ENCODE measurements at regions not wholly inside any gene's neighbourhood (a gene's known extent, or its start where the extent isn't known, plus 50 kb on each side); places are given as distances from the start of the nearest gene placed in this dataset.

DNA sequence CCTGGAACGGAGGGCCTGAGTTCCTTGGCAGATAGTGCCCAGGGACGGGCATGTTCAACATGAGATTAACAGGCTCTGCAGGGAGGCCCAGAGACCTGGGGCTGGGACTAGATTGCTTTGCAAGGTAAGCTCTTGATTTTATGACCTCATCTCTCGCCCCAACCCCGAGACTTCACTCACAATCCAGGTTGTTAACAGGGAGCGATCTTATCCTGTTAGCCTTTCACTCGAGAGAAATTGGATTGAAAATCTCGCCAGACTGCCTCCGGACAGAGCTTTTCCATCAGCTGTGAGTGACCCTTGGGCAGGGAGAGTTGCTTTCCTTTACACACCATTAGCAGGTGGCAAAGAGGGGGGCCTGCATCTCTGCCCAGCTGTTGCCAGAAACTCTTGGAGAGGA, 521.7 kb upstream of the EEF2KMT start:
- H3K36me3 ChIP-seq: no peaks in the 10 kb centered on the region
- no peaks in the 10 kb centered on the region for H3K9me3 ChIP-seq
- no peaks in the 10 kb centered on the region for H3K27me3 ChIP-seq
- no peak overlapping the region for H3K4me3 ChIP-seq
- TF ChIP-seq, protein P1, sequence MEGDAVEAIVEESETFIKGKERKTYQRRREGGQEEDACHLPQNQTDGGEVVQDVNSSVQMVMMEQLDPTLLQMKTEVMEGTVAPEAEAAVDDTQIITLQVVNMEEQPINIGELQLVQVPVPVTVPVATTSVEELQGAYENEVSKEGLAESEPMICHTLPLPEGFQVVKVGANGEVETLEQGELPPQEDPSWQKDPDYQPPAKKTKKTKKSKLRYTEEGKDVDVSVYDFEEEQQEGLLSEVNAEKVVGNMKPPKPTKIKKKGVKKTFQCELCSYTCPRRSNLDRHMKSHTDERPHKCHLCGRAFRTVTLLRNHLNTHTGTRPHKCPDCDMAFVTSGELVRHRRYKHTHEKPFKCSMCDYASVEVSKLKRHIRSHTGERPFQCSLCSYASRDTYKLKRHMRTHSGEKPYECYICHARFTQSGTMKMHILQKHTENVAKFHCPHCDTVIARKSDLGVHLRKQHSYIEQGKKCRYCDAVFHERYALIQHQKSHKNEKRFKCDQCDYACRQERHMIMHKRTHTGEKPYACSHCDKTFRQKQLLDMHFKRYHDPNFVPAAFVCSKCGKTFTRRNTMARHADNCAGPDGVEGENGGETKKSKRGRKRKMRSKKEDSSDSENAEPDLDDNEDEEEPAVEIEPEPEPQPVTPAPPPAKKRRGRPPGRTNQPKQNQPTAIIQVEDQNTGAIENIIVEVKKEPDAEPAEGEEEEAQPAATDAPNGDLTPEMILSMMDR (IDR thresholded peaks at IDR 0.05): no peak
- no peaks in the 10 kb centered on the region for H3K4me1 ChIP-seq
- H3K27ac ChIP-seq: no peak overlapping the region
- no peak for DNase-seq (ENCODE audit: low spot score)

- Histone ChIP-seq H3K4me1 (no peaks in the 10 kb centered on the region), H3K27me3 (no peaks in the 10 kb centered on the region), H3K4me3 (no peak overlapping the region), H3K9me3 (no peaks in the 10 kb centered on the region), H3K36me3 (no peaks in the 10 kb centered on the region), H3K27ac (no peak overlapping the region)
- no peak for DNase-seq (ENCODE audit: low spot score)
- TF ChIP-seq, protein P1 (IDR thresholded peaks at IDR 0.05): no peak
These were observed 519.2 kb upstream of the EEF2KMT start for GRCh38 chr16:5616841-5617240.

GRCh38 chr16:5615868-5616642, 518.5 kb upstream of the EEF2KMT start:
- no peaks in the 10 kb centered on the region for H3K9me3 ChIP-seq
- TF ChIP-seq, protein P1 (IDR thresholded peaks at IDR 0.05): peak in 1 of 2 donors; percentile 72
- H3K4me1 ChIP-seq: no peaks in the 10 kb centered on the region
- no peak overlapping the region for H3K27ac ChIP-seq
- no peaks in the 10 kb centered on the region for H3K27me3 ChIP-seq
- no peaks in the 10 kb centered on the region for H3K36me3 ChIP-seq
- no peak overlapping the region for H3K4me3 ChIP-seq
- DNase-seq (ENCODE audit: low spot score): peak; percentile 60

- no peak overlapping the region for H3K27ac ChIP-seq
- H3K4me1 ChIP-seq: no peaks in the 10 kb centered on the region
- H3K27me3 ChIP-seq: no peaks in the 10 kb centered on the region
- no peak overlapping the region for H3K4me3 ChIP-seq
- H3K9me3 ChIP-seq: no peaks in the 10 kb centered on the region
- no peak for DNase-seq (ENCODE audit: low spot score)
- TF ChIP-seq, protein P1 (IDR thresholded peaks at IDR 0.05): no peak
- H3K36me3 ChIP-seq: no peaks in the 10 kb centered on the region
These were observed 509.6 kb upstream of the EEF2KMT start for GRCh38 chr16:5607169-5607568.

- Histone ChIP-seq H3K27ac (no peak overlapping the region), H3K36me3 (no peaks in the 10 kb centered on the region), H3K4me1 (no peaks in the 10 kb centered on the region), H3K27me3 (no peaks in the 10 kb centered on the region), H3K4me3 (no peak overlapping the region), H3K9me3 (no peaks in the 10 kb centered on the region)
- DNase-seq (ENCODE audit: low spot score): no peak
- TF ChIP-seq, protein P1 (IDR thresholded peaks at IDR 0.05): no peak
These were observed 507.8 kb upstream of the EEF2KMT start for GRCh38 chr16:5605404-5605803.

DNA sequence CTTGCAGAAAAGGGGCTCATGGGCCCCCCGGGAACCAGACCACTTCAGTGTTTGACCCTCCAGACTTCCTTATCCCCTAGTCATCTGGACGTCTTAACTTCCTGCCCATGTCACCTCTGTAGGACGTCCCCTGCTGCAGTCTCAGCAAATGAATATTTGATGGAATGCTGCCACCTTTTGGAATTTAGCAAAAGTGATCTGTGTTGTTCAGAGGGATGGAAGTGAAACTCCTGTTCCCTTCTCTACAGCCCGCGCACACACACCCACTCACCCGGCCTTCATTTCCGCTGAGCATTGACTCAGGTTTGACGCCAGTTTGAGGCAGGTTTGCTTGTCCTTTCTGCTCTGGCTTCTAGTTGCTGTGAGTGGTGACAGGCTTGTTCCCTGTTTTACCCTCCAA, 507.2 kb upstream of the EEF2KMT start:
- Histone ChIP-seq H3K27ac (no peak overlapping the region), H3K27me3 (no peaks in the 10 kb centered on the region), H3K4me1 (no peaks in the 10 kb centered on the region), H3K36me3 (no peaks in the 10 kb centered on the region), H3K4me3 (no peak overlapping the region), H3K9me3 (no peaks in the 10 kb centered on the region)
- TF ChIP-seq, protein P1 (IDR thresholded peaks at IDR 0.05): no peak
- no peak for DNase-seq (ENCODE audit: low spot score)

Measured in right atrium auricular region (tissue), 2 donors.